OCI-LY1 (cell line): ENCODE measurements at regions not wholly inside any gene's neighbourhood (a gene's known extent, or its start where the extent isn't known, plus 50 kb on each side); places are given as distances from the start of the nearest gene placed in this dataset.

Source experiments
- H2AFZ ChIP-seq: fragments of 200-600 bp; sonication (generic), shearing (Covaris generic); 2 replicates; pipeline ENCODE4 v1.6.0; 2014; ENCODE audit warnings: antibody characterized with exemption, mild to moderate bottlenecking, low read length
- H3F3A ChIP-seq: fragments of 200-600 bp; sonication (generic), shearing (Covaris generic); 2 replicates; pipeline ENCODE4 v1.6.0; 2014; ENCODE audit warnings: mild to moderate bottlenecking, antibody characterized with exemption, low read length, moderate library complexity; ENCODE audit not compliant: insufficient read depth
- H3K27ac ChIP-seq: fragments of 200-600 bp; sonication (generic); 2 replicates; pipeline ENCODE4 v1.5.1; 2014; ENCODE audit warnings: low read length, mixed run types, mild to moderate bottlenecking, low read depth; ENCODE audit not compliant: poor library complexity, severe bottlenecking
- H3K27me3 ChIP-seq: fragments of 200-600 bp; sonication (generic); 2 replicates; pipeline ENCODE4 v1.6.0; 2014; ENCODE audit warnings: antibody characterized with exemption, mild to moderate bottlenecking, low read length, moderate library complexity; ENCODE audit not compliant: insufficient read depth
- H3K36me3 ChIP-seq: fragments of 200-600 bp; sonication (generic); 2 replicates; pipeline ENCODE4 v1.6.1; 2014; ENCODE audit warnings: mild to moderate bottlenecking, antibody characterized with exemption, low read length, moderate library complexity, mixed read lengths; ENCODE audit not compliant: insufficient read depth
- H3K4me1 ChIP-seq: fragments of 200-600 bp; sonication (generic); 2 replicates; pipeline ENCODE4 v1.5.1; 2014; ENCODE audit warnings: mild to moderate bottlenecking, low read length, moderate library complexity; ENCODE audit not compliant: insufficient read depth, severe bottlenecking
- H3K4me2 ChIP-seq: fragments of 200-600 bp; sonication (generic), shearing (Covaris generic); 2 replicates; pipeline ENCODE4 v1.6.1; 2014; ENCODE audit warnings: low read length
- H3K4me3 ChIP-seq: fragments of 200-600 bp; sonication (generic); 2 replicates; pipeline ENCODE4 v1.5.1; 2014; ENCODE audit warnings: low read length, low read depth, mild to moderate bottlenecking, mixed read lengths; ENCODE audit not compliant: poor library complexity, severe bottlenecking
- H3K79me2 ChIP-seq: fragments of 200-600 bp; shearing (Covaris generic); 2 replicates; pipeline ENCODE4 v1.6.1; 2016; ENCODE audit warnings: mixed run types, low read length, mixed read lengths; ENCODE audit not compliant: insufficient read depth
- H3K9ac ChIP-seq: fragments of 200-600 bp; sonication (generic), shearing (Covaris generic); 2 replicates; pipeline ENCODE4 v1.6.1; 2014; ENCODE audit warnings: mild to moderate bottlenecking, low read length, mixed read lengths
- H3K9me2 ChIP-seq: fragments of 200-600 bp; sonication (generic), shearing (Covaris generic); 2 replicates; pipeline ENCODE4 v1.6.1; 2014; ENCODE audit warnings: low read depth, mild to moderate bottlenecking, low read length, mixed read lengths
- H3K9me3 ChIP-seq: fragments of 200-600 bp; shearing (Covaris generic); 2 replicates; pipeline ENCODE4 v1.6.1; 2014; ENCODE audit warnings: low read length, mixed read lengths
- H4K20me1 ChIP-seq: fragments of 200-600 bp; sonication (generic), shearing (Covaris generic); 2 replicates; pipeline ENCODE4 v1.6.0; 2016; ENCODE audit warnings: mild to moderate bottlenecking, low read length; ENCODE audit not compliant: insufficient read depth
- EZH2 ChIP-seq: fragments of 200-600 bp; sonication (generic), shearing (Covaris generic); IDR thresholded peaks from 2 replicates; pipeline ENCODE4 v1.8.0; 2017; ENCODE audit warnings: borderline replicate concordance, mixed run types, mild to moderate bottlenecking, antibody characterized with exemption, low read length, moderate library complexity, mixed read lengths
- TF ChIP-seq, protein P1 (sequence below): fragments of 200-600 bp; sonication (generic), shearing (Covaris generic); IDR thresholded peaks from 2 replicates; pipeline ENCODE4 v1.5.1; 2017; ENCODE audit warnings: mild to moderate bottlenecking, antibody characterized with exemption, low read length, moderate library complexity, mixed read lengths

- Histone ChIP-seq H2AFZ (no peak overlapping the region), H3K27me3 (no peaks in the 10 kb centered on the region), H3K9me3 (no peaks in the 10 kb centered on the region), H3K4me2 (no peak overlapping the region), H4K20me1 (no peaks in the 10 kb centered on the region), H3K36me3 (no peaks in the 10 kb centered on the region), H3K4me3 (no peak overlapping the region), H3F3A (no peaks in the 10 kb centered on the region), H3K4me1 (no peaks in the 10 kb centered on the region), H3K79me2 (no peaks in the 10 kb centered on the region), H3K27ac (no peak overlapping the region), H3K9ac (no peak overlapping the region), H3K9me2 (no peaks in the 10 kb centered on the region)
- no peak for TF ChIP-seq EZH2
- TF ChIP-seq, protein P1, sequence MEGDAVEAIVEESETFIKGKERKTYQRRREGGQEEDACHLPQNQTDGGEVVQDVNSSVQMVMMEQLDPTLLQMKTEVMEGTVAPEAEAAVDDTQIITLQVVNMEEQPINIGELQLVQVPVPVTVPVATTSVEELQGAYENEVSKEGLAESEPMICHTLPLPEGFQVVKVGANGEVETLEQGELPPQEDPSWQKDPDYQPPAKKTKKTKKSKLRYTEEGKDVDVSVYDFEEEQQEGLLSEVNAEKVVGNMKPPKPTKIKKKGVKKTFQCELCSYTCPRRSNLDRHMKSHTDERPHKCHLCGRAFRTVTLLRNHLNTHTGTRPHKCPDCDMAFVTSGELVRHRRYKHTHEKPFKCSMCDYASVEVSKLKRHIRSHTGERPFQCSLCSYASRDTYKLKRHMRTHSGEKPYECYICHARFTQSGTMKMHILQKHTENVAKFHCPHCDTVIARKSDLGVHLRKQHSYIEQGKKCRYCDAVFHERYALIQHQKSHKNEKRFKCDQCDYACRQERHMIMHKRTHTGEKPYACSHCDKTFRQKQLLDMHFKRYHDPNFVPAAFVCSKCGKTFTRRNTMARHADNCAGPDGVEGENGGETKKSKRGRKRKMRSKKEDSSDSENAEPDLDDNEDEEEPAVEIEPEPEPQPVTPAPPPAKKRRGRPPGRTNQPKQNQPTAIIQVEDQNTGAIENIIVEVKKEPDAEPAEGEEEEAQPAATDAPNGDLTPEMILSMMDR, result no peak
Measured at GRCh38 chr2:120994301-120994995, 258.8 kb downstream of the GLI2 start.

DNA sequence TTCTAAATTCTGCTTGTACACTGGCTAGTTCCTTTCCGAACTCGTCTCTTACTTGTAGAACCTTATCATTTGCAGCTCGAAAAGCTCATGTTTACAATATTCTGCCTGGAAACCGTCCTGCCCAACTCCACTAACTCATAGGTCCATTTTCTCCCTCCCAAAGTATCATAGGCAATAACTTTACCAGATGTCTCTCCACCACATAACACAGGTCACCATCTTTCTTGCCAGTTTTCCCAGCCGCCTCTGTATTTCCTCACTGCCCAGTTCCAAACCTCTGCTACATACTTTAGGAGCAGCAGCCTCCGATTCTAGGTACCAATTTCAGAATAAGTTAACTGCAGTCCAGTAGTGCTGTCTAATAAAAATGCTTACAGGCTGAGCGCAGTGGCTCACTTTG, 259.5 kb downstream of the GLI2 start:
- Histone ChIP-seq H3F3A (no peaks in the 10 kb centered on the region), H2AFZ (no peak overlapping the region), H3K27ac (no peak overlapping the region), H3K36me3 (no peaks in the 10 kb centered on the region), H3K4me3 (no peak overlapping the region), H3K9me3 (no peaks in the 10 kb centered on the region), H4K20me1 (no peaks in the 10 kb centered on the region), H3K9me2 (no peaks in the 10 kb centered on the region), H3K9ac (no peak overlapping the region), H3K4me1 (no peaks in the 10 kb centered on the region), H3K79me2 (no peaks in the 10 kb centered on the region), H3K27me3 (no peaks in the 10 kb centered on the region), H3K4me2 (no peak overlapping the region)
- no peak for TF ChIP-seq EZH2
- TF ChIP-seq, protein P1, result no peak

GRCh38 chr2:120995656-120996190, 260.1 kb downstream of the GLI2 start:
- Histone ChIP-seq H3K27me3 (no peaks in the 10 kb centered on the region), H3K9me2 (no peaks in the 10 kb centered on the region), H2AFZ (no peak overlapping the region), H3K4me3 (no peak overlapping the region), H3K4me2 (no peak overlapping the region), H3K9ac (no peak overlapping the region), H3K36me3 (no peaks in the 10 kb centered on the region), H3F3A (no peaks in the 10 kb centered on the region), H3K27ac (no peak overlapping the region), H3K4me1 (no peaks in the 10 kb centered on the region), H4K20me1 (no peaks in the 10 kb centered on the region), H3K79me2 (no peaks in the 10 kb centered on the region), H3K9me3 (no peaks in the 10 kb centered on the region)
- TF ChIP-seq EZH2, result no peak
- TF ChIP-seq, protein P1, result no peak
